ENCODE measurements at regions not wholly inside any gene's neighbourhood (a gene's known extent, or its start where the extent isn't known, plus 50 kb on each side); places are given as distances from the start of the nearest gene placed in this dataset.

- Histone ChIP-seq H3K27me3 (ENCODE audit: insufficient read depth, insufficient read length) (no peaks in the 10 kb centered on the region), H3K9ac (ENCODE audit: insufficient read length, low read depth) (no peak overlapping the region), H3K4me1 (ENCODE audit: insufficient read depth, insufficient read length) (no peaks in the 10 kb centered on the region), H3K9me3 (ENCODE audit: insufficient read depth, low read length) (no peaks in the 10 kb centered on the region), H3K4me3 (ENCODE audit: insufficient read length, low read depth) (no peak overlapping the region), H3K36me3 (ENCODE audit: insufficient read depth, insufficient read length, low read length) (no peaks in the 10 kb centered on the region)
- TF ChIP-seq SUZ12 (IDR thresholded peaks at IDR 0.05; ENCODE audit: extremely low read depth, insufficient read depth, insufficient read length): no peak
- no peak for TF ChIP-seq YY1 (IDR thresholded peaks at IDR 0.05; ENCODE audit: insufficient read depth, insufficient read length)
- TF ChIP-seq ZNF274 (IDR thresholded peaks at IDR 0.05; ENCODE audit: low read depth, low read length): no peak
- no peak for DNase-seq (ENCODE audit: low read depth, low spot score)
Measured at GRCh38 chr3:160150525-160150924, 74.7 kb upstream of the C3orf80 start.

GRCh38 chr3:160152638-160153037, 72.6 kb upstream of the C3orf80 start:
- no peak overlapping the region for H3K4me3 ChIP-seq (ENCODE audit: insufficient read length, low read depth)
- no peak for TF ChIP-seq SUZ12 (IDR thresholded peaks at IDR 0.05; ENCODE audit: extremely low read depth, insufficient read depth, insufficient read length)
- TF ChIP-seq ZNF274 (IDR thresholded peaks at IDR 0.05; ENCODE audit: low read depth, low read length): no peak
- TF ChIP-seq YY1 (IDR thresholded peaks at IDR 0.05; ENCODE audit: insufficient read depth, insufficient read length): no peak
- H3K4me1 ChIP-seq (ENCODE audit: insufficient read depth, insufficient read length): no peaks in the 10 kb centered on the region
- no peaks in the 10 kb centered on the region for H3K27me3 ChIP-seq (ENCODE audit: insufficient read depth, insufficient read length)
- DNase-seq (ENCODE audit: low read depth, low spot score): no peak
- H3K9me3 ChIP-seq (ENCODE audit: insufficient read depth, low read length): no peaks in the 10 kb centered on the region
- no peak overlapping the region for H3K9ac ChIP-seq (ENCODE audit: insufficient read length, low read depth)
- no peaks in the 10 kb centered on the region for H3K36me3 ChIP-seq (ENCODE audit: insufficient read depth, insufficient read length, low read length)

GRCh38 chr3:160154033-160154432, 71.2 kb upstream of the C3orf80 start:
- Histone ChIP-seq H3K27me3 (ENCODE audit: insufficient read depth, insufficient read length) (no peaks in the 10 kb centered on the region), H3K36me3 (ENCODE audit: insufficient read depth, insufficient read length, low read length) (no peaks in the 10 kb centered on the region), H3K9ac (ENCODE audit: insufficient read length, low read depth) (no peak overlapping the region), H3K4me1 (ENCODE audit: insufficient read depth, insufficient read length) (no peaks in the 10 kb centered on the region), H3K4me3 (ENCODE audit: insufficient read length, low read depth) (no peak overlapping the region), H3K9me3 (ENCODE audit: insufficient read depth, low read length) (no peaks in the 10 kb centered on the region)
- TF ChIP-seq YY1 (IDR thresholded peaks at IDR 0.05; ENCODE audit: insufficient read depth, insufficient read length): no peak
- no peak for TF ChIP-seq ZNF274 (IDR thresholded peaks at IDR 0.05; ENCODE audit: low read depth, low read length)
- no peak for TF ChIP-seq SUZ12 (IDR thresholded peaks at IDR 0.05; ENCODE audit: extremely low read depth, insufficient read depth, insufficient read length)
- DNase-seq (ENCODE audit: low read depth, low spot score): no peak

- Histone ChIP-seq H3K27me3 (ENCODE audit: insufficient read depth, insufficient read length) (no peaks in the 10 kb centered on the region), H3K9me3 (ENCODE audit: insufficient read depth, low read length) (no peaks in the 10 kb centered on the region), H3K36me3 (ENCODE audit: insufficient read depth, insufficient read length, low read length) (no peaks in the 10 kb centered on the region), H3K4me3 (ENCODE audit: insufficient read length, low read depth) (no peak overlapping the region), H3K9ac (ENCODE audit: insufficient read length, low read depth) (no peak overlapping the region), H3K4me1 (ENCODE audit: insufficient read depth, insufficient read length) (no peaks in the 10 kb centered on the region)
- DNase-seq (ENCODE audit: low read depth, low spot score): no peak
- TF ChIP-seq YY1 (IDR thresholded peaks at IDR 0.05; ENCODE audit: insufficient read depth, insufficient read length) (no peak), ZNF274 (IDR thresholded peaks at IDR 0.05; ENCODE audit: low read depth, low read length) (no peak), SUZ12 (IDR thresholded peaks at IDR 0.05; ENCODE audit: extremely low read depth, insufficient read depth, insufficient read length) (no peak)
Measured at GRCh38 chr3:160154596-160154995, 70.6 kb upstream of the C3orf80 start.

- Histone ChIP-seq H3K4me3 (ENCODE audit: insufficient read length, low read depth) (no peak overlapping the region), H3K9ac (ENCODE audit: insufficient read length, low read depth) (no peak overlapping the region), H3K4me1 (ENCODE audit: insufficient read depth, insufficient read length) (no peaks in the 10 kb centered on the region), H3K9me3 (ENCODE audit: insufficient read depth, low read length) (no peaks in the 10 kb centered on the region), H3K27me3 (ENCODE audit: insufficient read depth, insufficient read length) (no peaks in the 10 kb centered on the region), H3K36me3 (ENCODE audit: insufficient read depth, insufficient read length, low read length) (no peaks in the 10 kb centered on the region)
- DNase-seq (ENCODE audit: low read depth, low spot score): no peak
- no peak for TF ChIP-seq YY1 (IDR thresholded peaks at IDR 0.05; ENCODE audit: insufficient read depth, insufficient read length)
- TF ChIP-seq SUZ12 (IDR thresholded peaks at IDR 0.05; ENCODE audit: extremely low read depth, insufficient read depth, insufficient read length): no peak
- no peak for TF ChIP-seq ZNF274 (IDR thresholded peaks at IDR 0.05; ENCODE audit: low read depth, low read length)
Measured at GRCh38 chr3:160157321-160157720, 67.9 kb upstream of the C3orf80 start.

GRCh38 chr3:160159341-160159740, 65.9 kb upstream of the C3orf80 start:
- DNase-seq (ENCODE audit: low read depth, low spot score): no peak
- Histone ChIP-seq H3K4me1 (ENCODE audit: insufficient read depth, insufficient read length) (no peaks in the 10 kb centered on the region), H3K9me3 (ENCODE audit: insufficient read depth, low read length) (no peaks in the 10 kb centered on the region), H3K9ac (ENCODE audit: insufficient read length, low read depth) (no peak overlapping the region), H3K4me3 (ENCODE audit: insufficient read length, low read depth) (no peak overlapping the region), H3K36me3 (ENCODE audit: insufficient read depth, insufficient read length, low read length) (no peaks in the 10 kb centered on the region), H3K27me3 (ENCODE audit: insufficient read depth, insufficient read length) (no peaks in the 10 kb centered on the region)
- TF ChIP-seq ZNF274 (IDR thresholded peaks at IDR 0.05; ENCODE audit: low read depth, low read length) (no peak), SUZ12 (IDR thresholded peaks at IDR 0.05; ENCODE audit: extremely low read depth, insufficient read depth, insufficient read length) (no peak), YY1 (IDR thresholded peaks at IDR 0.05; ENCODE audit: insufficient read depth, insufficient read length) (no peak)

- no peak for TF ChIP-seq SUZ12 (IDR thresholded peaks at IDR 0.05; ENCODE audit: extremely low read depth, insufficient read depth, insufficient read length)
- no peak for TF ChIP-seq YY1 (IDR thresholded peaks at IDR 0.05; ENCODE audit: insufficient read depth, insufficient read length)
- no peak for TF ChIP-seq ZNF274 (IDR thresholded peaks at IDR 0.05; ENCODE audit: low read depth, low read length)
- Histone ChIP-seq H3K36me3 (ENCODE audit: insufficient read depth, insufficient read length, low read length) (no peaks in the 10 kb centered on the region), H3K4me3 (ENCODE audit: insufficient read length, low read depth) (no peak overlapping the region)
Measured at GRCh38 chr3:160159806-160160205, 65.4 kb upstream of the C3orf80 start.

More at GRCh38 chr3:160159806-160160205, 65.4 kb upstream of the C3orf80 start:
- Histone ChIP-seq H3K4me1 (ENCODE audit: insufficient read depth, insufficient read length) (no peaks in the 10 kb centered on the region), H3K9ac (ENCODE audit: insufficient read length, low read depth) (no peak overlapping the region), H3K9me3 (ENCODE audit: insufficient read depth, low read length) (no peaks in the 10 kb centered on the region), H3K27me3 (ENCODE audit: insufficient read depth, insufficient read length) (no peaks in the 10 kb centered on the region)
- DNase-seq (ENCODE audit: low read depth, low spot score): no peak

Measured in NT2/D1 (cell line).